Hematopoietic multipotent progenitor cell (in vitro differentiated cells): ENCODE measurements at regions not wholly inside any gene's neighbourhood (a gene's known extent, or its start where the extent isn't known, plus 50 kb on each side); places are given as distances from the start of the nearest gene placed in this dataset. TPM values are rescaled to one million over a fixed set of nuclear protein-coding genes. Genes with fewer than 3 reads are reported as not detected.

Source experiments
- small RNA-seq: library from RNA; depleted of rRNA; stranded (forward); fragments of <200 nt; gene quantifications from one replicate; pipeline ENCODE3, GENCODE V24; 2012

Small RNA genes in the stretch of these regions (small RNA-seq; reads per million reads assigned to genes)
- not detected for gene MIR4425
